GM04503 (cell line): ENCODE measurements at regions not wholly inside any gene's neighbourhood (a gene's known extent, or its start where the extent isn't known, plus 50 kb on each side); places are given as distances from the start of the nearest gene placed in this dataset.
"Not testable (repeated sequence)": the region's sequence is repeated elsewhere in the genome, so short reads cannot be mapped to it uniquely, and the experiment has no call there.

Experiments
- DNase-seq: peaks from one replicate; pipeline ENCODE4 v3.0.0-alpha.2; 2012; ENCODE audit warnings: low read depth

DNA sequence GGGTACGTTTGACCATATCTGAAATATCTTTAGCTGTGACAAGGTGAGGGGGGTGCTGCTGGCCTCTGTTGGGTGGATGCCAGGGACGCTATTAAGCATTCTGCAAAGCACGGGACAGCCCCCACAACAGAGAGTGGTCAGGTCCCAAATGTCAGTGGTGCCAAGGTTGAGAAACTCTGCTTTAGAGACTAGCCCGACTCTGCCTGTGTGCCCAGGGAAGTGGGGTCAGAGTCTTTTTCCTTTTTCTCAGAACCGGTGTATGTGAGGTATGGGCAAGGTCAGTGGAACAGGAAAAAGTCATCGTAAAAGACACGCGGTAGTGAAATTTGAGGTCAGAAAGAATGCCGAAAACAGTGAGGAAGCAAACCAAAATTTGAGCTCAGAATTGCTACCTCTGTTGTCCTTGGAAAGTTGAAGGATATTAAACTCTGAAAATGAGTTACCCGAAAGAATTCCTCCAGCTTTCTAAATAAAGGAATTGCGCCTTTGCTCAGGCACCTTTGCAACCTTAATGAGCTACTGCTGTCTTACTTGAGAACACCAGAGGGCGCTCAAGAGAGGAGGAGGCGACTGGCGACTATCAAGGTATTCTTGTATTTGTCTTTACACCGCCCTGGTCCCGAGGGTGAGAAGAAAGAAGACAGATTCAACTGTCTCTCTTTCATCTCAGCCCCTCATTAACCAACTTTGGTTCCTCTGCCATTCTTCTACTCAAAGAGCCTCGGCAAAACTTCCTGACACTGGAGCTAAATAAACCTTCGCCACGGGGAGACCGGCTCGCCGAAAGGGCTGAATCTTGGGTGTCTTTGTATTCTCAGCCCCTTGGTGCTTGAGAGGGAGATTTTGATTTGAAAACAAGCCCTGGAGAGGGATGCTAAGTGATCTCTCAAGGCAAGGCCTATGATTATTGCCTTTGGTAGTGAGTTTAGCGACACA lies 85.4 kb upstream of the OLIG2 start:
- DNase-seq = no peak

- DNase-seq = no peak
Observed at GRCh38 chr21:32941263-32941662, 84.5 kb upstream of the OLIG2 start.

DNA sequence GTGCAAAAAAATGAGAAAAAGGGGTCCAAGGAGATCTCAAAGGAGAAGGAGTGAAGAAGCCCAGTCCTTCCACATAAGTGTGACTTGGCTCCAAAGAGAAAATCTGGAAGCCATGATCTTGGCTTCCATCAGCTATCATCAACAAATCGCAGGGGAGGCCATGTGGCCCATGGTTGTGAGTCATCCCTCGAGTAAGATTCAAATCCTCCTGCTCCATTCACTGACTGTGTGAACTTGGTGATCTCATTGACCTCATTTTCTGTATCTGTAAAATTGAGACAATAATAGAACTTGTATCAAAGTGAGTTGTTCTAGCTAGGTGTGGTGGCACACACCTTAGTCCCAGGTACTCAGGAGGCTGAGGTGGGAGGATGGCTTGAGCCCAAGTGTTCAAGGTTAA lies 79.1 kb upstream of the OLIG2 start:
- no peak for DNase-seq

- no peak for DNase-seq
Observed at GRCh38 chr21:32947736-32948135, 78.0 kb upstream of the OLIG2 start.

- DNase-seq = no peak
Observed at GRCh38 chr21:32949701-32950100, 76.0 kb upstream of the OLIG2 start.

GRCh38 chr21:32951041-32951440 lies 74.7 kb upstream of the OLIG2 start:
- DNase-seq = no peak

GRCh38 chr21:32954353-32954752 lies 71.4 kb upstream of the OLIG2 start:
- no peak for DNase-seq

DNA sequence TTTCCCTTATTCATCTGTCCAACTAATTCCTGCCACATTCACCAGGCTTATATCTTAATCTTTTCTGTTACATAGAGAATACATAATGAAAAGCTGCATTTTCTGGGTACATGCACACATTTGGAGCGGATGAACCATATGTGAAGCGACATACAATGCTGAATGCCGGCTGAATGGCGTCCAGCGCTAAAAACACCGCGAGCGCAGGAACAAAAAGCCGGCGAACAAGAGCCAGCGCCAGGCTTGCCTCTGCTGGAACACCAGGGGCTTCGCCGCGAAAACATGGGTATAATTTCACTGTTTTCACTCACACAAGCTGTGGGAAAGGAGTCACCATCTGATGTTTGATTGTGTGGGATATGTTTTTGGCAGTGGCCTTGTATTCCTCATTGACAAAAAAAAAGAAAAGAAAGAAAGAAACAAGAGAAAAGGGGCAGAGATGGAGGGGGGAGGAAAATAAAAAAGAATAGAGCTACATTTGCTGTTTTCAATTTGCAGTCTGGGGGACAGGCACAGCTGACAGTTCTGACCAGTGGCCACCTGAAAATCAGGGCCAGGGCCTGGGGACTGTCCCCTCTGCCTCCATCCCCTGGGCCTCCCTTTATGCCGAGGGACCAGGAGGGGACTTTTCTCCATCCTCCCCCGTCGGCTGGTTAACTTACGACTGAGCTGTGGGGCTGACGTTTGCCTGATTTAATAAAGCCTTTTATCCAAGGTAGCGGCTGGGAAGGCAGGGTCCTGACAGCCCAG lies 70.2 kb upstream of the OLIG2 start:
- no peak for DNase-seq

GRCh38 chr21:32956061-32956656 lies 69.6 kb upstream of the OLIG2 start:
- DNase-seq = no peak

- no peak for DNase-seq
Observed at GRCh38 chr21:32957545-32957944, 68.2 kb upstream of the OLIG2 start.

DNA sequence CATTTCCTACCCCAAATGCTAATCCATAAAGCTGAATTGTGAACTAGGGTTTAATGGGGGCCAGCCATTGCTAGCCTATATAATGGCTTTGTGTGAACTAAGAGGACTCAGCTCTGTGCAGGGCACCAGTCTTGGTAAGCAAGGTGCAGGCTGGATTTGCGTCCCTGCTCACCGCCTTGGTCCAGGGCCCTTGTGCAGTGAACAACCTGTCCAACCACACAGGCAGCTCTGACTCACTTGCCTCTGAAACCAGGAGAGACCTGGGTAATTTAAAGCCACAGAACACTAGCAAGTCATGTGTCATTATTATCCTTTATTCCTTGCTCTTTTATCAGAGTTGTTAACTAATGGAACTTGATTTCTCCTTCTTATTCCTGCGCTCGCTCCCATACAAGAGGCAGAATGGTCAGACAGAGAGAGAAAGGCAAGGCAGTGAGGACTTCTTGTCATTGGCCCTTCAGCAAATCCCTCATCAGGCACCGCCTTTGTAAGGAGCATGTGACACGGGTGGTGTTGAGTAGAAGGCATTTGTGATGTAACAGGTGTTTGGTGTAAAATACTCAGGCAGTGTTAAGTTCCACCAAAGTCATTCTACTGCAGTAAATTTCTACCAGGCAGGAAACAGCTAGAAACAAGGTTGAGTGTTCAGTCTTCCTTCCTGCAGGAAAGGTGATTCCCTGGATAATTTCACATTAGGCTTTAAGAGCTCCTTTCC lies 67.3 kb upstream of the OLIG2 start:
- DNase-seq = no peak

- DNase-seq = no peak
Observed at GRCh38 chr21:32962268-32962667, 63.5 kb upstream of the OLIG2 start.

DNA sequence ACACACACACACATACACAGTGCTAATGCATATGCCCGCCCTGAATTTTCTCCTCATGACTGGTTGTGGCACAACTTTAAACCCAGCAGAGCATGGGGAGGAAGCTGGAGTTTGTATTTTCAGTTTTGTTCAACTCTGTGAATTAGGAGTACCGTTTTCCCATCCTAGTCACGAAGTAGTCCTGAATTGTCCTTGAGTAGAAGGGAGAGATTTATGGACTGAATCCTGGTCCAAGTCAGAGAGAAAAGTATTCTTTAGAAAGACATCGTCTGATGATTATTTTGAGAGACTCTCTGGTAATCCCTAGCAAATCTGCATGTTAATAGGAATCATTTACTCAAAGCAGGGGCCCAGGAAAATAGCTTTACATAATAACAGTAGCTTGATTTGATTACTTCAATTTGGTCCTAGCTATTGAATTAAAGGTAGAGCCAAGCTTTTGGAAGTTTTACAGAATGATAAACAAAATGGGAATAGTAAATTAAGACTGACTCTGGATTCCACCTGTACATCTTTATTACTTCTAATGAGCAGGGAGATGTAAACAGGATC lies 60.5 kb upstream of the OLIG2 start:
- DNase-seq = no peak

GRCh38 chr21:32966120-32966519 lies 59.6 kb upstream of the OLIG2 start:
- no peak for DNase-seq

DNA sequence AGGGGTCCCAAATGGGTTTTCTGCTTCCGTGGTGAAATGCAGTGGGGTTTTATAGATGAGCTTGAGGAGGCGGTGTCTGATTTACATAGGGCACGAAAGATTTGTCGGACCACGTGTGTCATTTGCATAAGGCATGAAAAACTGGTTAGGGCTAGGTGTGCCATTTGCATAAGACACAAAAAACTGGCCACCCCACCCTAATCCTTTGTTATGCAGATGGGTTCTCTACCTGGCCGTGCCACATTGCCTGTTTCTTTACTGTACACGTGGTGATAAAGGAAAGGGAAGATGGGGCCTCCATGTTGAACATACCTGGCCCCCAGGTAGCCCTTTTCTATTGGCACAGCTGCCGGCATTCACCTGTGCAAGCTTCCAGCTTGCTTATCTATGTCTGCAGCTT lies 57.6 kb upstream of the OLIG2 start:
- not testable (repeated sequence) for DNase-seq

GRCh38 chr21:32974653-32975052 lies 51.1 kb upstream of the OLIG2 start:
- DNase-seq = no peak

GRCh38 chr21:32975811-32976431 lies 49.8 kb upstream of the OLIG2 start:
- DNase-seq = no peak
